ENCODE measurements at regions not wholly inside any gene's neighbourhood (a gene's known extent, or its start where the extent isn't known, plus 50 kb on each side); places are given as distances from the start of the nearest gene placed in this dataset.

- TF ChIP-seq, protein P1, sequence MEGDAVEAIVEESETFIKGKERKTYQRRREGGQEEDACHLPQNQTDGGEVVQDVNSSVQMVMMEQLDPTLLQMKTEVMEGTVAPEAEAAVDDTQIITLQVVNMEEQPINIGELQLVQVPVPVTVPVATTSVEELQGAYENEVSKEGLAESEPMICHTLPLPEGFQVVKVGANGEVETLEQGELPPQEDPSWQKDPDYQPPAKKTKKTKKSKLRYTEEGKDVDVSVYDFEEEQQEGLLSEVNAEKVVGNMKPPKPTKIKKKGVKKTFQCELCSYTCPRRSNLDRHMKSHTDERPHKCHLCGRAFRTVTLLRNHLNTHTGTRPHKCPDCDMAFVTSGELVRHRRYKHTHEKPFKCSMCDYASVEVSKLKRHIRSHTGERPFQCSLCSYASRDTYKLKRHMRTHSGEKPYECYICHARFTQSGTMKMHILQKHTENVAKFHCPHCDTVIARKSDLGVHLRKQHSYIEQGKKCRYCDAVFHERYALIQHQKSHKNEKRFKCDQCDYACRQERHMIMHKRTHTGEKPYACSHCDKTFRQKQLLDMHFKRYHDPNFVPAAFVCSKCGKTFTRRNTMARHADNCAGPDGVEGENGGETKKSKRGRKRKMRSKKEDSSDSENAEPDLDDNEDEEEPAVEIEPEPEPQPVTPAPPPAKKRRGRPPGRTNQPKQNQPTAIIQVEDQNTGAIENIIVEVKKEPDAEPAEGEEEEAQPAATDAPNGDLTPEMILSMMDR (IDR thresholded peaks at IDR 0.05) = no peak
- no peak for TF ChIP-seq POLR2A (IDR thresholded peaks at IDR 0.05)
These were observed 1492.4 kb downstream of the AACS start for GRCh38 chr12:126557659-126558058.

Data from adrenal gland (tissue), 5 donors.